WTC11 (cell line): ENCODE measurements at regions not wholly inside any gene's neighbourhood (a gene's known extent, or its start where the extent isn't known, plus 50 kb on each side); places are given as distances from the start of the nearest gene placed in this dataset.

Experiments
- ATAC-seq: fragments of 200-7000 bp; cut with Tn5 transposase; 2 replicates; pipeline ENCODE4 v1.10.0; 2021; ENCODE audit warnings: mild to moderate bottlenecking, moderate library complexity
- CTCF ChIA-PET: fragments of 300-600 bp; sonication (Branson Sonifier 250); formaldehyde crosslinking; loops from one replicate; lab custom pipeline; 2021; ENCODE audit warnings: antibody characterized with exemption; lab: Charles Lee
- POLR2A ChIA-PET: fragments of 350-600 bp; sonication (Branson Sonifier 250); formaldehyde crosslinking; loops from one replicate; lab custom pipeline; 2021; ENCODE audit warnings: antibody characterized with exemption; lab: Charles Lee
- DNase-seq: peaks from one replicate; pipeline ENCODE4 v3.0.0; 2021; ENCODE audit warnings: low spot score
- H3K27ac Mint-ChIP-seq: 2 replicates; pipeline ENCODE4 v1.8.0; 2021; ENCODE audit warnings: mixed read lengths
- H3K27me3 Mint-ChIP-seq: 2 replicates; pipeline ENCODE4 v1.8.0; 2021; ENCODE audit warnings: low read depth, mild to moderate bottlenecking, moderate library complexity, mixed read lengths
- H3K36me3 Mint-ChIP-seq: 2 replicates; pipeline ENCODE4 v1.8.0; 2021; ENCODE audit warnings: mixed read lengths
- H3K4me1 Mint-ChIP-seq: 2 replicates; pipeline ENCODE4 v1.8.0; 2022; ENCODE audit warnings: mixed read lengths
- H3K4me3 Mint-ChIP-seq: 2 replicates; pipeline ENCODE4 v1.8.0; 2021; ENCODE audit warnings: mild to moderate bottlenecking, moderate library complexity, mixed read lengths
- H3K9me3 Mint-ChIP-seq: 2 replicates; pipeline ENCODE4 v1.8.0; 2021; ENCODE audit warnings: mixed read lengths
- AFF4 ChIP-seq: sonication (generic); formaldehyde crosslinking; IDR thresholded peaks from 2 replicates; pipeline ENCODE4 v1.8.1; 2023; ENCODE audit warnings: mild to moderate bottlenecking, missing genetic modification reagents, borderline replicate concordance
- CREB1 ChIP-seq: sonication (generic); formaldehyde crosslinking; IDR thresholded peaks from 2 replicates; pipeline ENCODE4 v1.8.0; 2023; ENCODE audit warnings: mild to moderate bottlenecking, missing genetic modification reagents
- ESRRA ChIP-seq: sonication (generic); formaldehyde crosslinking; IDR thresholded peaks from 2 replicates; pipeline ENCODE4 v1.8.1; 2022; ENCODE audit warnings: mild to moderate bottlenecking, missing genetic modification reagents, borderline replicate concordance
- FOXK1 ChIP-seq: sonication (generic); formaldehyde crosslinking; IDR thresholded peaks from 2 replicates; pipeline ENCODE4 v1.8.0; 2022; ENCODE audit warnings: mild to moderate bottlenecking, moderate library complexity, missing genetic modification reagents
- GABPB1 ChIP-seq: sonication (generic); formaldehyde crosslinking; IDR thresholded peaks from 2 replicates; pipeline ENCODE4 v1.8.1; 2023; ENCODE audit warnings: mild to moderate bottlenecking, missing genetic modification reagents
- GRHL2 ChIP-seq: fragments of 250-450 bp; sonication (Bioruptor Pico); IDR thresholded peaks from 2 replicates; pipeline ENCODE4 v1.8.0; 2022; ENCODE audit warnings: mild to moderate bottlenecking, moderate library complexity; ENCODE audit not compliant: insufficient replicate concordance, severe bottlenecking
- MXD4 ChIP-seq: fragments of 250-450 bp; sonication (Bioruptor Pico); IDR thresholded peaks from 2 replicates; pipeline ENCODE4 v1.8.0; 2021; ENCODE audit warnings: mild to moderate bottlenecking, moderate library complexity, borderline replicate concordance
- NR1H2 ChIP-seq: sonication (generic); formaldehyde crosslinking; IDR thresholded peaks from 2 replicates; pipeline ENCODE4 v1.9.0; 2021; ENCODE audit warnings: mild to moderate bottlenecking, moderate library complexity, missing genetic modification reagents
- NR2C2 ChIP-seq: sonication (generic); formaldehyde crosslinking; IDR thresholded peaks from 2 replicates; pipeline ENCODE4 v1.8.0; 2022; ENCODE audit warnings: mild to moderate bottlenecking, missing genetic modification reagents
- PREB ChIP-seq: sonication (generic); formaldehyde crosslinking; IDR thresholded peaks from 2 replicates; pipeline ENCODE4 v1.8.1; 2022; ENCODE audit warnings: mild to moderate bottlenecking, missing genetic modification reagents, moderate library complexity, borderline replicate concordance
- SOX15 ChIP-seq: fragments of 250-450 bp; sonication (Bioruptor Pico); IDR thresholded peaks from 2 replicates; pipeline ENCODE4 v1.9.0; 2021; ENCODE audit warnings: mild to moderate bottlenecking
- STAT6 ChIP-seq: sonication (generic); formaldehyde crosslinking; conservative IDR thresholded peaks from 2 replicates; pipeline ENCODE4 v1.8.1; 2023; ENCODE audit warnings: mild to moderate bottlenecking, low read depth, missing genetic modification reagents, moderate library complexity
- TEAD1 ChIP-seq: sonication (generic); formaldehyde crosslinking; IDR thresholded peaks from 2 replicates; pipeline ENCODE4 v1.8.0; 2022; ENCODE audit warnings: mild to moderate bottlenecking, missing genetic modification reagents
- TEAD4 ChIP-seq: sonication (generic); formaldehyde crosslinking; IDR thresholded peaks from 2 replicates; pipeline ENCODE4 v1.8.0; 2022; ENCODE audit warnings: mild to moderate bottlenecking, missing genetic modification reagents
- ZNF121 ChIP-seq: sonication (generic); formaldehyde crosslinking; IDR thresholded peaks from 2 replicates; pipeline ENCODE4 v1.8.0; 2023; ENCODE audit warnings: missing genetic modification reagents
- ZNF219 ChIP-seq: sonication (generic); formaldehyde crosslinking; IDR thresholded peaks from 2 replicates; pipeline ENCODE4 v1.8.0; 2023; ENCODE audit warnings: missing genetic modification reagents, mild to moderate bottlenecking, borderline replicate concordance
- ZNF232 ChIP-seq: sonication (generic); formaldehyde crosslinking; IDR thresholded peaks from 2 replicates; pipeline ENCODE4 v1.8.0; 2022; ENCODE audit warnings: mild to moderate bottlenecking, missing genetic modification reagents
- TF ChIP-seq, protein P1 (sequence below): sonication (generic); formaldehyde crosslinking; IDR thresholded peaks from 2 replicates; pipeline ENCODE4 v1.8.1; 2023; ENCODE audit warnings: mild to moderate bottlenecking, moderate library complexity, missing genetic modification reagents
- TF ChIP-seq, protein P2 (sequence below): fragments of 250-450 bp; sonication (Bioruptor Pico); IDR thresholded peaks from 2 replicates; pipeline ENCODE4 v1.8.0; 2021; ENCODE audit warnings: mild to moderate bottlenecking
- TF ChIP-seq, protein P3 (sequence below): fragments of 250-450 bp; sonication (Bioruptor Pico); IDR thresholded peaks from 2 replicates; pipeline ENCODE4 v1.9.0; 2021; ENCODE audit warnings: mild to moderate bottlenecking
- TF ChIP-seq, protein P4 (sequence below): fragments of 250-450 bp; sonication (Bioruptor Pico); IDR thresholded peaks from 2 replicates; pipeline ENCODE4 v1.9.0; 2021; ENCODE audit warnings: moderate library complexity, mild to moderate bottlenecking, inconsistent platforms, borderline replicate concordance

- CTCF ChIA-PET, result interaction anchor here (2.2 kb wide), 1 partner anchor 12 kb away, joined by 8 read pairs; no protein-coding TSS in a partner anchor
- no peak for DNase-seq
These were observed 59.6 kb upstream of the BICC1 start for GRCh38 chr10:58453105-58453504.

GRCh38 chr10:58456179-58456578 lies 56.5 kb upstream of the BICC1 start:
- CTCF ChIA-PET, result no interaction called here
- TF ChIP-seq ZNF121 (CRISPR knock-in tag) (no peak), SOX15 (no peak), NR1H2 (CRISPR knock-in tag) (no peak), GABPB1 (CRISPR knock-in tag) (no peak), TEAD4 (no peak), MXD4 (CRISPR knock-in tag) (no peak), NR2C2 (CRISPR knock-in tag) (no peak), ZNF219 (CRISPR knock-in tag) (no peak), AFF4 (CRISPR knock-in tag) (no peak), ESRRA (CRISPR knock-in tag) (no peak)
- TF ChIP-seq, protein P1, sequence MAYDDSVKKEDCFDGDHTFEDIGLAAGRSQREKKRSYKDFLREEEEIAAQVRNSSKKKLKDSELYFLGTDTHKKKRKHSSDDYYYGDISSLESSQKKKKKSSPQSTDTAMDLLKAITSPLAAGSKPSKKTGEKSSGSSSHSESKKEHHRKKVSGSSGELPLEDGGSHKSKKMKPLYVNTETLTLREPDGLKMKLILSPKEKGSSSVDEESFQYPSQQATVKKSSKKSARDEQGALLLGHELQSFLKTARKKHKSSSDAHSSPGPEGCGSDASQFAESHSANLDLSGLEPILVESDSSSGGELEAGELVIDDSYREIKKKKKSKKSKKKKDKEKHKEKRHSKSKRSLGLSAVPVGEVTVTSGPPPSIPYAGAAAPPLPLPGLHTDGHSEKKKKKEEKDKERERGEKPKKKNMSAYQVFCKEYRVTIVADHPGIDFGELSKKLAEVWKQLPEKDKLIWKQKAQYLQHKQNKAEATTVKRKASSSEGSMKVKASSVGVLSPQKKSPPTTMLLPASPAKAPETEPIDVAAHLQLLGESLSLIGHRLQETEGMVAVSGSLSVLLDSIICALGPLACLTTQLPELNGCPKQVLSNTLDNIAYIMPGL (CRISPR knock-in tag), result no peak
- TF ChIP-seq, protein P2, sequence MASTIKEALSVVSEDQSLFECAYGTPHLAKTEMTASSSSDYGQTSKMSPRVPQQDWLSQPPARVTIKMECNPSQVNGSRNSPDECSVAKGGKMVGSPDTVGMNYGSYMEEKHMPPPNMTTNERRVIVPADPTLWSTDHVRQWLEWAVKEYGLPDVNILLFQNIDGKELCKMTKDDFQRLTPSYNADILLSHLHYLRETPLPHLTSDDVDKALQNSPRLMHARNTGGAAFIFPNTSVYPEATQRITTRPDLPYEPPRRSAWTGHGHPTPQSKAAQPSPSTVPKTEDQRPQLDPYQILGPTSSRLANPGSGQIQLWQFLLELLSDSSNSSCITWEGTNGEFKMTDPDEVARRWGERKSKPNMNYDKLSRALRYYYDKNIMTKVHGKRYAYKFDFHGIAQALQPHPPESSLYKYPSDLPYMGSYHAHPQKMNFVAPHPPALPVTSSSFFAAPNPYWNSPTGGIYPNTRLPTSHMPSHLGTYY, result no peak

More at GRCh38 chr10:58453105-58453504, 59.6 kb upstream of the BICC1 start:
- Mint-ChIP-seq H3K27ac (no peak overlapping the region), H3K27me3 (no peaks in the 10 kb centered on the region), H3K4me1 (peaks cover 3% of the 10 kb centered on the region), H3K9me3 (peaks cover 10% of the 10 kb centered on the region), H3K4me3 (no peak overlapping the region), H3K36me3 (peaks cover 10% of the 10 kb centered on the region)
- POLR2A ChIA-PET, result no interaction called here
- no peak for ATAC-seq
- TF ChIP-seq ZNF232 (no peak), TEAD4 (no peak), MXD4 (CRISPR knock-in tag) (no peak), CREB1 (CRISPR knock-in tag) (no peak), PREB (CRISPR knock-in tag) (no peak), GRHL2 (CRISPR knock-in tag) (no peak), TEAD1 (CRISPR knock-in tag) (no peak), FOXK1 (CRISPR knock-in tag) (no peak), STAT6 (CRISPR knock-in tag) (no peak)
- TF ChIP-seq, protein P3, sequence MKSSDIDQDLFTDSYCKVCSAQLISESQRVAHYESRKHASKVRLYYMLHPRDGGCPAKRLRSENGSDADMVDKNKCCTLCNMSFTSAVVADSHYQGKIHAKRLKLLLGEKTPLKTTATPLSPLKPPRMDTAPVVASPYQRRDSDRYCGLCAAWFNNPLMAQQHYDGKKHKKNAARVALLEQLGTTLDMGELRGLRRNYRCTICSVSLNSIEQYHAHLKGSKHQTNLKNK, result no peak
- TF ChIP-seq, protein P4, sequence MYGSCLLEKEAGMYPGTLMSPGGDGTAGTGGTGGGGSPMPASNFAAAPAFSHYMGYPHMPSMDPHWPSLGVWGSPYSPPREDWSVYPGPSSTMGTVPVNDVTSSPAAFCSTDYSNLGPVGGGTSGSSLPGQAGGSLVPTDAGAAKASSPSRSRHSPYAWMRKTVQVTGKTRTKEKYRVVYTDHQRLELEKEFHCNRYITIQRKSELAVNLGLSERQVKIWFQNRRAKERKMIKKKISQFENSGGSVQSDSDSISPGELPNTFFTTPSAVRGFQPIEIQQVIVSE, result no peak

More at GRCh38 chr10:58456179-58456578, 56.5 kb upstream of the BICC1 start:
- POLR2A ChIA-PET, result no interaction called here
- no peaks in the 10 kb centered on the region for H3K36me3 Mint-ChIP-seq
- DNase-seq (no peak), ATAC-seq (no peak)
- H3K27me3 Mint-ChIP-seq, result no peaks in the 10 kb centered on the region
- no peak overlapping the region for H3K4me3 Mint-ChIP-seq
- peaks cover 9% of the 10 kb centered on the region for H3K9me3 Mint-ChIP-seq
- H3K4me1 Mint-ChIP-seq, result peaks cover 7% of the 10 kb centered on the region
- no peak overlapping the region for H3K27ac Mint-ChIP-seq
